Heart right ventricle (tissue), 16 donors: ENCODE measurements at regions not wholly inside any gene's neighbourhood (a gene's known extent, or its start where the extent isn't known, plus 50 kb on each side); places are given as distances from the start of the nearest gene placed in this dataset.

Experiments used
- ATAC-seq, 8 donors: fragments of 200-7000 bp; cut with Tn5 transposase; one replicate each; pipeline ENCODE4 v1.9.1; 2020; ENCODE audit warnings: mild to moderate bottlenecking in 8 of 8, moderate library complexity in 8 of 8, moderate number of reproducible peaks in 1 of 8
- DNase-seq, 2 donors: peaks; one replicate each; pipeline ENCODE4 v3.0.0-alpha.2; 2020
- H3K27ac ChIP-seq, 10 donors: fragments of 200-600 bp; sonication (generic) in 2 of 10; one replicate each; pipeline versions ENCODE4 v1.5.0 to v1.8.0; 2020 to 2022; ENCODE audit warnings: mild to moderate bottlenecking in 3 of 10
- H3K27me3 ChIP-seq, 7 donors: fragments of 200-600 bp; one replicate each; pipeline ENCODE4 v1.8.0; 2021 to 2022; ENCODE audit warnings: mild to moderate bottlenecking in 2 of 7
- H3K36me3 ChIP-seq, 9 donors: fragments of 200-600 bp; sonication (generic) in 1 of 9; one replicate each; pipeline versions ENCODE4 v1.5.0 to v1.8.0; 2020 to 2022; ENCODE audit warnings: mild to moderate bottlenecking in 2 of 9
- H3K4me1 ChIP-seq, 9 donors: fragments of 200-600 bp; sonication (generic) in 1 of 9; one replicate each; pipeline versions ENCODE4 v1.5.0 to v1.8.0; 2020 to 2022; ENCODE audit warnings: mild to moderate bottlenecking in 4 of 9
- H3K4me3 ChIP-seq, 10 donors: fragments of 200-600 bp; sonication (generic) in 2 of 10; one replicate each; pipeline versions ENCODE4 v1.5.0 to v1.8.0; 2020 to 2022; ENCODE audit warnings: mild to moderate bottlenecking in 7 of 10, moderate library complexity in 2 of 10
- H3K9me3 ChIP-seq, 11 donors: fragments of 200-600 bp in 10 of 11; sonication (generic) in 2 of 11; one replicate each; pipeline versions ENCODE4 v1.5.0 to v1.8.0; 2013 to 2022; ENCODE audit warnings: mild to moderate bottlenecking in 2 of 11, control low read depth in 1 of 11, moderate library complexity in 1 of 11
- WGBS, 2 donors: extraction: QIAGEN DNeasy Blood & Tissue Kit; methylation state at CpG; one replicate each; pipeline ENCODE4 v1.1.7; 2013; ENCODE audit warnings: inconsistent platforms in 1 of 2; 5-methylcytosine and 5-hydroxymethylcytosine counted together
- intact Hi-C, 10 donors: fragments of 100-400 bp; cut with DNase I; formaldehyde crosslinking; loops; one replicate each; pipeline versions ENCODE4 v1.11.1 to v1.14.2; 2022
- TF ChIP-seq, protein P1 (sequence below), 9 donors: fragments of 200-600 bp; sonication (generic) in 2 of 9; IDR thresholded peaks; one replicate each; pipeline versions ENCODE4 v1.5.0 to v1.8.0; 2021 to 2022; ENCODE audit warnings: antibody characterized with exemption in 9 of 9, mild to moderate bottlenecking in 5 of 9, moderate library complexity in 1 of 9
- donor health status: Arrhythmogenic right ventricular cardiomyopathy.
- donor health status: ischemic (EF 13 %, LVEDD 7.1; RV severe dilation, severe dysfunction).
- donor health status: healthy with polysubstance abuse.
- donor health status: DM: no; HTN: yes; CAD: no.
- donor health status: DM: no; HTN: no; CAD: no.
- donor health status: ischemic (EF 25% LVEDD 6.9; RV normal size, moderate dysfunction).
- donor health status: ischemic (EF 25% LVEDD 5.7; RV mildly dilated, moderate dysfunction).
- donor health status: healthy.
- donor health status: DM: yes; HTN: yes; CAD: no.
- donor health status: Ischemic cardiomyopathy.
- donor health status: ischemic (EF 35%, LVEDD 5.7; RV mildly dilated, moderate dysfunction).
- donor health status: nonischemic (EF 11% LVEDD 7.7; RV severe dilation, severe dysfunction).
- donor health status: DM: yes; HTN: yes; CAD: no.
- donor health status: PGD.
- donor health status: ischemic (EF 29% LVEDD 5.4; RV normal size, mild dysfunction).
- donor health status: nonischemic (EF 23%, LVEDD 6.1; RV moderate dilation, normal function).

DNA sequence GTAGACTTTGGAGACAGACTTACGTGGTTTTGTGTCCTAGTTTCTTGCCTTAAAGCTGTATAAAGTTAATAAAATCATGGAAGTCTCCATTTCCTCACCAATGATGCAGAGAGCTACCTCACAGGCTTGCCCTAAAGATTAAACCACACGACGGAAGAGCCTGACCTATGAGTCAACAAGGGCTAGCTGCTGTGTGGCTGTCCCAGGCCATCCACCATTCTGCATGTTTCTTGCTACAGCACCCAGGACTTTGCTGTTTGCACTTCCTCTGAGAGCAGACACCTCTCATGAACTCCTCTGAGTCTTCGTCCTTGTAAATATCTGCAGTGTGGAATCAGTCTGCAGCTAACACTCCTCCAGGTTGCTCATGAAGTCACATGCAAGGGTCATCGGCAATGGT is 160.0 kb upstream of the TRIB2 start:
- Histone ChIP-seq H3K4me1 (peaks cover 5 to 28% (median 14%) of the 10 kb centered on the region in 9 donors), H3K4me3 (no peak overlapping the region), H3K9me3 (no peaks in the 10 kb centered on the region), H3K36me3 (no peaks in the 10 kb centered on the region), H3K27me3 (no peaks in the 10 kb centered on the region), H3K27ac (no peak overlapping the region)
- intact Hi-C loops = loop anchor here in 4 of 10 donors (5.0 to 10.0 kb wide), 3 partner anchors 156 to 378 kb away; partner anchors contain the start of gene TRIB2 (in 3 of the 4)
- 82 to 89% methylated on average over 5 of the region's 5 CpGs for WGBS, 2 donors
- DNase-seq = no peak
- peak in 2 of 8 donors; percentile 13 to 20 for ATAC-seq
- TF ChIP-seq, protein P1, sequence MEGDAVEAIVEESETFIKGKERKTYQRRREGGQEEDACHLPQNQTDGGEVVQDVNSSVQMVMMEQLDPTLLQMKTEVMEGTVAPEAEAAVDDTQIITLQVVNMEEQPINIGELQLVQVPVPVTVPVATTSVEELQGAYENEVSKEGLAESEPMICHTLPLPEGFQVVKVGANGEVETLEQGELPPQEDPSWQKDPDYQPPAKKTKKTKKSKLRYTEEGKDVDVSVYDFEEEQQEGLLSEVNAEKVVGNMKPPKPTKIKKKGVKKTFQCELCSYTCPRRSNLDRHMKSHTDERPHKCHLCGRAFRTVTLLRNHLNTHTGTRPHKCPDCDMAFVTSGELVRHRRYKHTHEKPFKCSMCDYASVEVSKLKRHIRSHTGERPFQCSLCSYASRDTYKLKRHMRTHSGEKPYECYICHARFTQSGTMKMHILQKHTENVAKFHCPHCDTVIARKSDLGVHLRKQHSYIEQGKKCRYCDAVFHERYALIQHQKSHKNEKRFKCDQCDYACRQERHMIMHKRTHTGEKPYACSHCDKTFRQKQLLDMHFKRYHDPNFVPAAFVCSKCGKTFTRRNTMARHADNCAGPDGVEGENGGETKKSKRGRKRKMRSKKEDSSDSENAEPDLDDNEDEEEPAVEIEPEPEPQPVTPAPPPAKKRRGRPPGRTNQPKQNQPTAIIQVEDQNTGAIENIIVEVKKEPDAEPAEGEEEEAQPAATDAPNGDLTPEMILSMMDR (IDR thresholded peaks at IDR 0.05) = no peak

DNA sequence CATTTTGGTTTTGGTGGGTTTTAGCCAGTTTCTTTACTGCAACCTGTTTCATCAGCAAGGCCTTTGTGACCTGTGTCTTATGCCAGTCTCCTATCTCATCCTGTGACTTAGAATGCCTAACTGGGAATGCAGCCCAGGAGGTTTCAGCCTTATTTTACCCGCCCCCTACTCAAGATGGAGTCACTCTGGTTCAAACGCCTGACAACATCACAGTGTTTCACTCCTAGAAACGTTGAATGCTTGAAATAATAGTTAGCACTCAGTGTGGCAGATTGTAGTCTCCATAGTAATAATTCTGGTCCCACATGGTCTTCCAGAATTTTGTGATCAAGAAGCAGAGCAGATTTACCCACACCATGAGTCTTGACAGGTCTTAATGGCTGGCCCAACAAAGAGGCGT is 159.0 kb upstream of the TRIB2 start:
- intact Hi-C loops = loop anchor here in 4 of 10 donors (5.0 to 10.0 kb wide), 3 partner anchors 155 to 377 kb away; partner anchors contain the start of gene TRIB2 (in 3 of the 4)
- 93 to 96% methylated on average over 4 of the region's 4 CpGs for WGBS, 2 donors
- Histone ChIP-seq H3K4me1 (peaks cover 5 to 28% (median 14%) of the 10 kb centered on the region in 9 donors), H3K9me3 (no peaks in the 10 kb centered on the region), H3K36me3 (no peaks in the 10 kb centered on the region), H3K27ac (no peak overlapping the region), H3K4me3 (no peak overlapping the region), H3K27me3 (no peaks in the 10 kb centered on the region)
- DNase-seq (no peak), ATAC-seq (no peak)
- TF ChIP-seq, protein P1 (IDR thresholded peaks at IDR 0.05) = no peak

DNA sequence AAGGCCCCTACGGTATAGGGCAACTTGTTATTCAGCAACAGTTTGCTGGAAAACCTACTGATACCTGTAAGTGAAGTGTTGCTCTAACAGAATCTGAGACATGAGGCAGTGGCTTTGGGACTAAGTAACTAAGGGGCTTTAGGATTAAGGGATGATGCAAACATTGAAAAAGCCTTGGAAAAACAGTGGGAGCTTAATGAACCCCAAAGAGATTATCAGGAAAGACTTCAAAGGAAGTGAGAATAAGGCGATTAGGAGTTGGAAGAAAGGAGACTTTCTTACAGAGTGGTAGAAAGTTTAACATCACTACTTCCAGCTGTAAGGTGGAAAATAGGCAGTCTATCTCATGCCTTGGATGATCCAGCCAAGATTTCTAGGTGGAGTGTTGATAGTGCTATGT is 158.2 kb upstream of the TRIB2 start:
- ATAC-seq (no peak), DNase-seq (no peak)
- no peaks in the 10 kb centered on the region for H3K36me3 ChIP-seq
- intact Hi-C loops = loop anchor here in 4 of 10 donors (5.0 to 10.0 kb wide), 3 partner anchors 154 to 376 kb away; partner anchors contain the start of gene TRIB2 (in 3 of the 4)
- H3K4me1 ChIP-seq = peaks cover 5 to 28% (median 14%) of the 10 kb centered on the region in 9 donors
- WGBS, 2 donors = 90 to 93% methylated on average over 2 of the region's 2 CpGs
- H3K27ac ChIP-seq = no peak overlapping the region
- TF ChIP-seq, protein P1 (IDR thresholded peaks at IDR 0.05) = no peak
- H3K9me3 ChIP-seq = no peaks in the 10 kb centered on the region
- no peak overlapping the region for H3K4me3 ChIP-seq
- H3K27me3 ChIP-seq = no peaks in the 10 kb centered on the region

DNA sequence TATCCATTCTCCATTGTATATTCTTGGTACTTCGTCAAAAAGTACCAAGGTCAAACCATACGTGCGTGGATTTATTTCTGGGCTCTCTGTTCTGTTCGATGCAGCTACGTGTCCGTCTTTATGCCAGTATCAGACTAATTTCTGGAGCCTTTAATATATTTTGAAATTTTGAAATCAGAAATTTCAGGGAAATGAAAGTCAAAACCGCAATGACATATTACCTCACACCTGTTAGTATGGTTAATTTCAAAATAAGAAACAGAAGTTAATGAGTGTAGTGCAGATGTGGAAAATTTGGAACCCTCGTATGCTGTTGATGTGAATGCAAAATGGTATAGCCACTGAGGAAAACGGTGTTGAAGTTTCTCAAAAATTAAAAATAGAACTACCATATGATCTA is 156.1 kb upstream of the TRIB2 start:
- ATAC-seq = no peak
- intact Hi-C loops = no loop called here
- no peaks in the 10 kb centered on the region for H3K27me3 ChIP-seq
- 96% methylated on average over 9 of the region's 9 CpGs for WGBS, 2 donors
- peaks cover 0 to 16% (median 5%) of the 10 kb centered on the region in 9 donors for H3K4me1 ChIP-seq
- no peak for DNase-seq
- TF ChIP-seq, protein P1 (IDR thresholded peaks at IDR 0.05) = no peak
- no peaks in the 10 kb centered on the region for H3K9me3 ChIP-seq
- H3K4me3 ChIP-seq = no peak overlapping the region
- no peaks in the 10 kb centered on the region for H3K36me3 ChIP-seq
- H3K27ac ChIP-seq = no peak overlapping the region
